Ectodermal cell (in vitro differentiated cells): ENCODE measurements at regions not wholly inside any gene's neighbourhood (a gene's known extent, or its start where the extent isn't known, plus 50 kb on each side); places are given as distances from the start of the nearest gene placed in this dataset.

ENCODE experiments used
- H3K27ac ChIP-seq: 2 replicates; pipeline ENCODE4 v1.7.0; 2013; ENCODE audit warnings: mild to moderate bottlenecking, low read depth, low read length; ENCODE audit not compliant: insufficient read depth, poor library complexity, severe bottlenecking
- H3K27me3 ChIP-seq: 2 replicates; pipeline ENCODE4 v1.7.0; 2013; ENCODE audit warnings: mild to moderate bottlenecking, low read length; ENCODE audit not compliant: insufficient read depth, control insufficient read depth, poor library complexity, severe bottlenecking
- H3K36me3 ChIP-seq: one replicate; pipeline ENCODE4 v1.7.0; 2013; ENCODE audit warnings: low read length; ENCODE audit not compliant: control insufficient read depth, insufficient read depth
- H3K4me1 ChIP-seq: one replicate; pipeline ENCODE4 v1.7.0; 2013; ENCODE audit warnings: low read length; ENCODE audit not compliant: control insufficient read depth, insufficient read depth
- H3K4me3 ChIP-seq: 2 replicates; pipeline ENCODE4 v1.7.0; 2013; ENCODE audit warnings: low read depth, low read length, control low read depth; ENCODE audit not compliant: insufficient read depth
- H3K9me3 ChIP-seq: 2 replicates; pipeline ENCODE4 v1.7.0; 2013; ENCODE audit warnings: mild to moderate bottlenecking, low read length, moderate library complexity; ENCODE audit not compliant: control insufficient read depth
- WGBS, 2 experiments: methylation state at CpG; one replicate each; pipeline ENCODE4 v1.1.7; 2013; ENCODE audit warnings: missing lambda C conversion rate in 2 of 2; 5-methylcytosine and 5-hydroxymethylcytosine counted together

GRCh38 chr14:85124631-85125290 lies 405.2 kb upstream of the FLRT2 start:
- H3K9me3 ChIP-seq: no peaks in the 10 kb centered on the region

GRCh38 chr14:85125291-85125670 lies 404.7 kb upstream of the FLRT2 start:
- Histone ChIP-seq H3K36me3 (no peaks in the 10 kb centered on the region), H3K27ac (no peak overlapping the region), H3K4me3 (no peak overlapping the region), H3K9me3 (no peaks in the 10 kb centered on the region), H3K4me1 (no peaks in the 10 kb centered on the region), H3K27me3 (no peaks in the 10 kb centered on the region)
- 80 to 95% methylated on average over 2 of the region's 2 CpGs for WGBS, 2 experiments

More at GRCh38 chr14:85124631-85125290, 405.2 kb upstream of the FLRT2 start:
- H3K27ac ChIP-seq: no peak overlapping the region
- 84 to 87% methylated on average over 3 of the region's 3 CpGs for WGBS, 2 experiments
- H3K36me3 ChIP-seq: no peaks in the 10 kb centered on the region
- no peaks in the 10 kb centered on the region for H3K27me3 ChIP-seq
- H3K4me1 ChIP-seq: no peaks in the 10 kb centered on the region
- no peak overlapping the region for H3K4me3 ChIP-seq

- WGBS, 2 experiments: 91 to 93% methylated on average over 2 of the region's 2 CpGs
- no peaks in the 10 kb centered on the region for H3K36me3 ChIP-seq
Observed at GRCh38 chr14:85129921-85130320, 400.0 kb upstream of the FLRT2 start.

GRCh38 chr14:85131226-85131922 lies 398.6 kb upstream of the FLRT2 start:
- WGBS, 2 experiments: 80 to 83% methylated on average over 2 of the region's 2 CpGs

More at GRCh38 chr14:85129921-85130320, 400.0 kb upstream of the FLRT2 start:
- Histone ChIP-seq H3K9me3 (no peaks in the 10 kb centered on the region), H3K27me3 (no peaks in the 10 kb centered on the region), H3K4me1 (peaks cover 3% of the 10 kb centered on the region), H3K4me3 (no peak overlapping the region), H3K27ac (no peak overlapping the region)

GRCh38 chr14:85142982-85143381 lies 387.0 kb upstream of the FLRT2 start:
- no peaks in the 10 kb centered on the region for H3K27me3 ChIP-seq
- H3K27ac ChIP-seq: no peak overlapping the region
- H3K36me3 ChIP-seq: no peaks in the 10 kb centered on the region
- H3K9me3 ChIP-seq: no peaks in the 10 kb centered on the region
- H3K4me3 ChIP-seq: no peak overlapping the region
- 98 to 100% methylated on average over 1 of the region's 1 CpG for WGBS, 2 experiments
- H3K4me1 ChIP-seq: no peaks in the 10 kb centered on the region

More at GRCh38 chr14:85131226-85131922, 398.6 kb upstream of the FLRT2 start:
- H3K9me3 ChIP-seq: no peaks in the 10 kb centered on the region
- peaks cover 3% of the 10 kb centered on the region for H3K4me1 ChIP-seq
- H3K36me3 ChIP-seq: no peaks in the 10 kb centered on the region
- no peak overlapping the region for H3K27ac ChIP-seq
- H3K4me3 ChIP-seq: no peak overlapping the region
- H3K27me3 ChIP-seq: no peaks in the 10 kb centered on the region

GRCh38 chr14:85146779-85147178 lies 383.2 kb upstream of the FLRT2 start:
- Histone ChIP-seq H3K9me3 (no peaks in the 10 kb centered on the region), H3K36me3 (no peaks in the 10 kb centered on the region), H3K4me1 (no peaks in the 10 kb centered on the region), H3K27ac (no peak overlapping the region), H3K4me3 (no peak overlapping the region), H3K27me3 (no peaks in the 10 kb centered on the region)
- 76 to 87% methylated on average over 3 of the region's 3 CpGs for WGBS, 2 experiments

- WGBS, 2 experiments: 83 to 86% methylated on average over 3 to 4 of the region's 4 CpGs
- no peak overlapping the region for H3K27ac ChIP-seq
- H3K36me3 ChIP-seq: no peaks in the 10 kb centered on the region
- H3K4me1 ChIP-seq: no peaks in the 10 kb centered on the region
- no peak overlapping the region for H3K4me3 ChIP-seq
- H3K27me3 ChIP-seq: no peaks in the 10 kb centered on the region
- H3K9me3 ChIP-seq: no peaks in the 10 kb centered on the region
Observed at GRCh38 chr14:85150166-85150565, 379.8 kb upstream of the FLRT2 start.

GRCh38 chr14:85154714-85155113 lies 375.2 kb upstream of the FLRT2 start:
- H3K36me3 ChIP-seq: no peaks in the 10 kb centered on the region
- H3K4me1 ChIP-seq: no peaks in the 10 kb centered on the region
- H3K4me3 ChIP-seq: no peak overlapping the region
- no peak overlapping the region for H3K27ac ChIP-seq
- WGBS, 2 experiments: 78 to 81% methylated on average over 3 of the region's 3 CpGs
- no peaks in the 10 kb centered on the region for H3K9me3 ChIP-seq
- H3K27me3 ChIP-seq: no peaks in the 10 kb centered on the region

GRCh38 chr14:85156319-85156718 lies 373.6 kb upstream of the FLRT2 start:
- H3K27ac ChIP-seq: no peak overlapping the region

GRCh38 chr14:85159726-85160125 lies 370.2 kb upstream of the FLRT2 start:
- Histone ChIP-seq H3K27me3 (no peaks in the 10 kb centered on the region), H3K27ac (no peak overlapping the region), H3K36me3 (no peaks in the 10 kb centered on the region), H3K9me3 (no peaks in the 10 kb centered on the region), H3K4me3 (no peak overlapping the region), H3K4me1 (no peaks in the 10 kb centered on the region)

More at GRCh38 chr14:85156319-85156718, 373.6 kb upstream of the FLRT2 start:
- H3K27me3 ChIP-seq: no peaks in the 10 kb centered on the region
- no peaks in the 10 kb centered on the region for H3K9me3 ChIP-seq
- H3K4me1 ChIP-seq: no peaks in the 10 kb centered on the region
- H3K4me3 ChIP-seq: no peak overlapping the region
- H3K36me3 ChIP-seq: no peaks in the 10 kb centered on the region
